ENCODE measurements at regions not wholly inside any gene's neighbourhood (a gene's known extent, or its start where the extent isn't known, plus 50 kb on each side); places are given as distances from the start of the nearest gene placed in this dataset.

GRCh38 chr10:8133146-8133545 lies 78.7 kb downstream of the GATA3 start:
- H3K27ac ChIP-seq (ENCODE audit: low read depth, low read length), result no peak overlapping the region
- H3K4me3 ChIP-seq (replicated peaks in 1 of 2; ENCODE audit: low read depth in 1 of 2, low read length in 2 of 2), result no peak overlapping the region
- no peak overlapping the region for H3K9ac ChIP-seq (ENCODE audit: low read length)
- no peak overlapping the region for H3K4me2 ChIP-seq (ENCODE audit: low read length)
- BruUV-seq (replicated peaks), result no TSS peak
- ChIA-PET POLR2A (no interaction called here), CTCF (no interaction called here), RAD21 (ENCODE audit: low non-redundant PET in 1 of 2, low total read pairs in 2 of 2, uncharacterized antibody in 2 of 2, unreplicated experiment in 2 of 2) (no interaction called here)
- H3K27me3 ChIP-seq (ENCODE audit: insufficient read depth, low read length), result no peaks in the 10 kb centered on the region
- no peak for DNase-seq (ENCODE audit: low read depth, low spot score)
- no peaks in the 10 kb centered on the region for H4K20me1 ChIP-seq (ENCODE audit: insufficient read depth)
- H3K36me3 ChIP-seq (ENCODE audit: control insufficient read depth in 1 of 2, insufficient read depth in 2 of 2, low read length in 2 of 2), result no peaks in the 10 kb centered on the region
- no peaks in the 10 kb centered on the region for H3K9me2 ChIP-seq (ENCODE audit: insufficient read depth)
- no peak for ATAC-seq
- no peaks in the 10 kb centered on the region for H3K9me3 ChIP-seq (ENCODE audit: control insufficient read depth in 1 of 2, insufficient read depth in 1 of 2, low read depth in 1 of 2, low read length in 2 of 2)
- peaks cover 2 to 12% of the 10 kb centered on the region in 2 experiments; a peak in 2 of 4 replicates for H3K4me1 ChIP-seq (ENCODE audit: control insufficient read depth in 1 of 2, insufficient read depth in 2 of 2, low read length in 2 of 2)
- TF ChIP-seq SIN3A (IDR thresholded peaks at IDR 0.05; ENCODE audit: low read depth), result no peak
- no peak for TF ChIP-seq MAX (IDR thresholded peaks at IDR 0.05)
- TF ChIP-seq POLR2AphosphoS5 (IDR thresholded peaks at IDR 0.05; ENCODE audit: low read depth, low read length), result no peak
- TF ChIP-seq CTCF (IDR thresholded peaks at IDR 0.05 in 2 of 3, conservative IDR thresholded peaks at IDR 0.05 in 1 of 3; ENCODE audit: borderline replicate concordance in 1 of 3, insufficient read depth in 1 of 3, low read depth in 2 of 3, low read length in 2 of 3), result no peak
- TF ChIP-seq YY1 (IDR thresholded peaks at IDR 0.05; ENCODE audit: extremely low read depth, insufficient replicate concordance, low read depth, low read length), result no peak
- no peak for TF ChIP-seq ZBTB33 (IDR thresholded peaks at IDR 0.05; ENCODE audit: extremely low read depth, insufficient replicate concordance, low read length)
- no peaks in the 10 kb centered on the region for H3K79me2 ChIP-seq (ENCODE audit: insufficient read depth, low read length)
- H2AFZ ChIP-seq (ENCODE audit: low read depth, low read length, poor library complexity, severe bottlenecking), result no peak overlapping the region
- intact Hi-C loops (cut with micrococcal nuclease), result no loop called here

Measured in HCT116 (cell line).